Lung (tissue), 11 donors: ENCODE measurements at regions not wholly inside any gene's neighbourhood (a gene's known extent, or its start where the extent isn't known, plus 50 kb on each side); places are given as distances from the start of the nearest gene placed in this dataset.

Source experiments
- ATAC-seq: fragments of 200-7000 bp; cut with Tn5 transposase; one replicate; pipeline ENCODE4 v1.9.1; 2020; ENCODE audit warnings: moderate number of reproducible peaks; ENCODE audit not compliant: insufficient read depth, low FRiP score
- DNase-seq, 3 donors: peaks; one replicate each; pipeline ENCODE4 v3.0.0-alpha.2; 2013 to 2017
- H3K27ac ChIP-seq, 2 donors: one replicate each; pipeline ENCODE4 v1.5.1; 2013; ENCODE audit warnings: mild to moderate bottlenecking in 2 of 2, moderate library complexity in 2 of 2, control low read depth in 1 of 2, inconsistent platforms in 1 of 2, low read depth in 1 of 2, low read length in 1 of 2
- H3K27me3 ChIP-seq, 3 donors: one replicate each; pipeline ENCODE4 v1.5.1; 2013; ENCODE audit warnings: low read length in 2 of 3; ENCODE audit not compliant: control insufficient read depth in 3 of 3, insufficient read depth in 3 of 3
- H3K36me3 ChIP-seq, 4 donors: one replicate each; pipeline ENCODE4 v1.5.1; 2013; ENCODE audit warnings: low read length in 4 of 4, mild to moderate bottlenecking in 1 of 4, moderate library complexity in 1 of 4; ENCODE audit not compliant: control insufficient read depth in 4 of 4, insufficient read depth in 4 of 4
- H3K4me1 ChIP-seq, 5 donors: one replicate each; pipeline ENCODE4 v1.5.1; 2013; ENCODE audit warnings: low read length in 5 of 5, mild to moderate bottlenecking in 2 of 5, moderate library complexity in 1 of 5; ENCODE audit not compliant: control insufficient read depth in 5 of 5, insufficient read depth in 5 of 5
- H3K4me3 ChIP-seq: one replicate; pipeline ENCODE4 v1.5.1; 2013; ENCODE audit warnings: mild to moderate bottlenecking, control low read depth, moderate library complexity
- H3K9ac ChIP-seq, 2 donors: one replicate each; pipeline ENCODE4 v1.5.1; 2013; ENCODE audit warnings: low read length in 2 of 2, control low read depth in 1 of 2; ENCODE audit not compliant: insufficient read depth in 1 of 2
- H3K9me3 ChIP-seq, 4 donors: one replicate each; pipeline ENCODE4 v1.5.1; 2013; ENCODE audit warnings: low read length in 3 of 4, mild to moderate bottlenecking in 1 of 4, moderate library complexity in 1 of 4; ENCODE audit not compliant: control insufficient read depth in 4 of 4, insufficient read depth in 3 of 4
- WGBS, 2 donors: extraction: QIAGEN DNeasy Blood & Tissue Kit; methylation state at CpG; one replicate each; pipeline ENCODE4 v1.1.7; 2013; 5-methylcytosine and 5-hydroxymethylcytosine counted together
- TF ChIP-seq, protein P1 (sequence below): IDR thresholded peaks from 2 replicates; pipeline ENCODE4 v1.5.1; 2012; ENCODE audit warnings: mild to moderate bottlenecking; ENCODE audit errors: control extremely low read depth, extremely low read depth
- donor health status: control.
- donor health status: control.
- donor health status: Bipolar disorder and iron deficiency.
- donor health status: healthy.
- donor health status: DM: yes; HTN: yes; CAD: no.

DNA sequence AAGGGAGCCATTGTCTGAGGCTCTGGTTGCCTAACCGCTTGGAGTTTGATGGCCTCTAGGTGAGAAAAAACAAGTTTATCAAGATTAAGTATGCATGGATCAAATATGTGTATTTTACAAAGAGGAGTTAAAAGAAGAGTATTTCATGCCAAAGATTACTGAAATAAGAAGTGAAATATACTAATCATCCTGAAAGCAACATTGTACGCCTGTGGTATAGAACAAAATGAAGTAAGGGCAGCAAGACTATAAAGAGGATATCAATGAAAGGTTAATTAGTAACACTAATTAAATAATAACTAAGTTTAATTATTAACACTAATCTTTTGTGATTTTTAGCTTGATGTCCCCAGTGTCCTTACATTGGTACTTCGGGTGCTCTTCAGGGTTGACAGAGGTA lies 276.7 kb downstream of the CALCRL start:
- TF ChIP-seq, protein P1, sequence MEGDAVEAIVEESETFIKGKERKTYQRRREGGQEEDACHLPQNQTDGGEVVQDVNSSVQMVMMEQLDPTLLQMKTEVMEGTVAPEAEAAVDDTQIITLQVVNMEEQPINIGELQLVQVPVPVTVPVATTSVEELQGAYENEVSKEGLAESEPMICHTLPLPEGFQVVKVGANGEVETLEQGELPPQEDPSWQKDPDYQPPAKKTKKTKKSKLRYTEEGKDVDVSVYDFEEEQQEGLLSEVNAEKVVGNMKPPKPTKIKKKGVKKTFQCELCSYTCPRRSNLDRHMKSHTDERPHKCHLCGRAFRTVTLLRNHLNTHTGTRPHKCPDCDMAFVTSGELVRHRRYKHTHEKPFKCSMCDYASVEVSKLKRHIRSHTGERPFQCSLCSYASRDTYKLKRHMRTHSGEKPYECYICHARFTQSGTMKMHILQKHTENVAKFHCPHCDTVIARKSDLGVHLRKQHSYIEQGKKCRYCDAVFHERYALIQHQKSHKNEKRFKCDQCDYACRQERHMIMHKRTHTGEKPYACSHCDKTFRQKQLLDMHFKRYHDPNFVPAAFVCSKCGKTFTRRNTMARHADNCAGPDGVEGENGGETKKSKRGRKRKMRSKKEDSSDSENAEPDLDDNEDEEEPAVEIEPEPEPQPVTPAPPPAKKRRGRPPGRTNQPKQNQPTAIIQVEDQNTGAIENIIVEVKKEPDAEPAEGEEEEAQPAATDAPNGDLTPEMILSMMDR, result no peak
- no peak for ATAC-seq
- 57 to 61% methylated on average over 3 of the region's 3 CpGs for WGBS, 2 donors

GRCh38 chr2:187169864-187170263 lies 278.2 kb downstream of the CALCRL start:
- no peak overlapping the region for H3K9ac ChIP-seq
- H3K36me3 ChIP-seq, result no peaks in the 10 kb centered on the region
- DNase-seq (peak in 2 of 3 donors; percentile 4 to 44), ATAC-seq (no peak)
- no peak overlapping the region for H3K4me3 ChIP-seq
- no peaks in the 10 kb centered on the region for H3K27me3 ChIP-seq
- TF ChIP-seq, protein P1, result no peak
- H3K27ac ChIP-seq, result no peak overlapping the region
- H3K4me1 ChIP-seq, result peaks cover 0 to 2% (median 0%) of the 10 kb centered on the region in 5 donors
- H3K9me3 ChIP-seq, result peaks cover 0 to 3% (median 0%) of the 10 kb centered on the region in 4 donors
- WGBS, 2 donors, result 63 to 85% methylated on average over 3 of the region's 3 CpGs

More for the DNA sequence above, 276.7 kb downstream of the CALCRL start:
- Histone ChIP-seq H3K9me3 (peaks cover 0 to 3% (median 0%) of the 10 kb centered on the region in 4 donors), H3K36me3 (no peaks in the 10 kb centered on the region), H3K9ac (no peak overlapping the region), H3K4me3 (no peak overlapping the region), H3K27me3 (no peaks in the 10 kb centered on the region), H3K4me1 (peaks cover 0 to 2% (median 0%) of the 10 kb centered on the region in 5 donors), H3K27ac (no peak overlapping the region)
- no peak for DNase-seq

DNA sequence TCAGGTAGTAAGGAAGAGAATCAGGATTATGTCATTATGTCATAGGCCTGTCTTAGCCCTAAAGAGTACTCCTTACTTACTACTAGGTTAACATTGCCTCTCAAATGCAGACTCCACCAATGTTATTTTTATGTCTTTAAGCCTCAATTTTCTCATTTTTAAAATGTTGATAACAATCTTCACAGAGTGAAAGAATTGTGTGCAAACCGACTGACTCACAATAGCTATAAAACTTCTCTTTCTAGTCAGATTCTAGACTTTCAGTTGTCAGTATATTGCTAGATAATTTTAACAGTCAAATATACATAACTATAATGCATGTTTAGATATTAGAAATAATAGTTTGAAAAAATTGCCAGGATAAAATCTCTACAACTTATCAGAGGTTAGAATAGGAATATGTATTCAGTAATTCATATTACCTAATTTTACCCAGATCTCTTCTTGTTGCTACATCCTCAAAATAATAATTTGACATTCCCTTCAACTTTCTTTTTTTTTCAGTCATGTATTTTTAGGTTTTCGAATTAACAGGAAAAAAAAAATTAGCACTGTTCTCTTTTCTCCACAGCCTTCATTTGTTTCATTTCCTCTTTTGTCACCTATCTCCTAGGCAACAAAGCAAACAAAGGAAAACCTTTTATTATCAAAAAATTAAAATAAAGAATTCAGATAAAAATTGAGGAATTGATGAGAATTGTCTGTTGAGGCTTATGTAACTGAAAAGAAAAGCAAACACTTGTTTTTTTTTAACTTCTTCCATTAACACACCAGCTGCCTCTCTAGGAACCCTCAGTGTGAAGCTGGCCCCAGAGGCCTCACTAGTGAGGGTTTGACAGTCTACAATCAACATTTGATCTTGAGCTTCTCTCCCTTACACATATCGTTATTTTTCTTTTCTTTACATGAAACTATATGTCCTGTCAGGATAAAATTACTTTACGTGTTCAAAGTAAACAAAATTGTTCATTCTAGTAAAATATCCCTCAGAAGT lies 279.0 kb downstream of the CALCRL start:
- peak in 1 of 3 donors; percentile 32 for DNase-seq
- Histone ChIP-seq H3K27ac (no peak overlapping the region), H3K36me3 (no peaks in the 10 kb centered on the region), H3K27me3 (no peaks in the 10 kb centered on the region), H3K9ac (no peak overlapping the region), H3K4me3 (no peak overlapping the region), H3K4me1 (peaks cover 0 to 2% (median 0%) of the 10 kb centered on the region in 5 donors), H3K9me3 (peaks cover 0 to 3% (median 0%) of the 10 kb centered on the region in 4 donors)
- no peak for ATAC-seq
- TF ChIP-seq, protein P1, result no peak
- 33 to 37% methylated on average over 4 of the region's 4 CpGs for WGBS, 2 donors
